Fibroblast of villous mesenchyme (primary cell): ENCODE measurements at regions not wholly inside any gene's neighbourhood (a gene's known extent, or its start where the extent isn't known, plus 50 kb on each side); places are given as distances from the start of the nearest gene placed in this dataset.

ENCODE experiments used
- DNase-seq: peaks from one replicate; pipeline ENCODE4 v3.0.0-alpha.2; 2010; ENCODE audit warnings: low read depth
- H3K4me3 ChIP-seq: 2 replicates; pipeline ENCODE4 v1.5.1; 2011; ENCODE audit warnings: low read depth, mild to moderate bottlenecking, low read length
- TF ChIP-seq, protein P1 (sequence below): IDR thresholded peaks from 2 replicates; pipeline ENCODE4 v1.5.1; 2012; ENCODE audit warnings: low read depth, mild to moderate bottlenecking, low read length; ENCODE audit not compliant: insufficient read depth

DNA sequence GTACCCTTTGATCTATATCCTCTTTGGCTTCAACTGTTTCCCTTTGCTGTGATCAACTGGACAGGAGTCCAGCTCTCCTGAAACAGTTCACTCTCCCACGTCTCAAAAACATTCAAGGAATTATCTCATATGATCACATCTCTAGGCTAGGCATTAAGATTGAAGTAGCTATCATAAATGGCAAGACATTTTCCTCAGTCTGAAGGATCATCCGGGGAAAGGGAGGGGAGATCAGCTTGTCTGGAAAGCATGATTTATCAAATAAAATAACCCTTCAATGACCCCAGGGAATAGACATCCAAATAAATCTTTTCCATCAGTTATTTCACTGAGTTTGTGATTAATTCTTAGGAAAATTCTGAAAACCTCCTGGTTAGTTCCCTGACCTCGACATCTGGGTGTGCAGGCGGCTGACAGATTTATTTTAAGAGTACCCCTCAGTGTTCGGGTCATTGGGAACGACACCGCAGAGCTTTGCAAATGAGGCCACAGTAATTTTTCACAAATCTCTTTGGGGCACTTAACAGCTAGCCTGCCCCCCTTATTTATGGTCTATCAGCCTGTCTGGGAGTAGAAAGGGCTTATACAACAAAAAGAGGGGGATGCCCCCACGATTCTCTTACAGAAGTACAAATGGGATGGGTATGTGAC, 65.8 kb downstream of the NSMCE3 start:
- no peak for DNase-seq
- no peak overlapping the region for H3K4me3 ChIP-seq
- TF ChIP-seq, protein P1, sequence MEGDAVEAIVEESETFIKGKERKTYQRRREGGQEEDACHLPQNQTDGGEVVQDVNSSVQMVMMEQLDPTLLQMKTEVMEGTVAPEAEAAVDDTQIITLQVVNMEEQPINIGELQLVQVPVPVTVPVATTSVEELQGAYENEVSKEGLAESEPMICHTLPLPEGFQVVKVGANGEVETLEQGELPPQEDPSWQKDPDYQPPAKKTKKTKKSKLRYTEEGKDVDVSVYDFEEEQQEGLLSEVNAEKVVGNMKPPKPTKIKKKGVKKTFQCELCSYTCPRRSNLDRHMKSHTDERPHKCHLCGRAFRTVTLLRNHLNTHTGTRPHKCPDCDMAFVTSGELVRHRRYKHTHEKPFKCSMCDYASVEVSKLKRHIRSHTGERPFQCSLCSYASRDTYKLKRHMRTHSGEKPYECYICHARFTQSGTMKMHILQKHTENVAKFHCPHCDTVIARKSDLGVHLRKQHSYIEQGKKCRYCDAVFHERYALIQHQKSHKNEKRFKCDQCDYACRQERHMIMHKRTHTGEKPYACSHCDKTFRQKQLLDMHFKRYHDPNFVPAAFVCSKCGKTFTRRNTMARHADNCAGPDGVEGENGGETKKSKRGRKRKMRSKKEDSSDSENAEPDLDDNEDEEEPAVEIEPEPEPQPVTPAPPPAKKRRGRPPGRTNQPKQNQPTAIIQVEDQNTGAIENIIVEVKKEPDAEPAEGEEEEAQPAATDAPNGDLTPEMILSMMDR = no peak

DNA sequence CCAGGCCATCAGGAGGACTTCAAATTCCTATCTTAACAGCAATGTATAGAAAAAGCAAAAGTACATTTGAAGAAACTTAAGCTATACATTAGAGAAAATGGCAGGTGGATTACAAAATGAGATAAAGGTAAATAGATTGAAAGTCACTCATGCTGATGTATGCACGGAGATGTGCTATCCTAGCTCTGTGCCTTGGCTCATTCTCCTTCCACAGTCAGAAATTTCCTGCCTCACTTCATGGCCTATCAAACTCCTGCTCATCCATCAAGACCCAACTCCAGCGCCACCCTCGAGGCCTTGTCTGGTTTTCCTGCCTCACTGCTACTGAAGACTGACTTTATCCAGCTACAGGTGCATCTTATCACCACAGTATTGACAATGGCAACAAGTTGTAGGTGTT, 72.9 kb downstream of the NSMCE3 start:
- TF ChIP-seq, protein P1 = no peak
- no peak overlapping the region for H3K4me3 ChIP-seq
- DNase-seq = no peak

DNA sequence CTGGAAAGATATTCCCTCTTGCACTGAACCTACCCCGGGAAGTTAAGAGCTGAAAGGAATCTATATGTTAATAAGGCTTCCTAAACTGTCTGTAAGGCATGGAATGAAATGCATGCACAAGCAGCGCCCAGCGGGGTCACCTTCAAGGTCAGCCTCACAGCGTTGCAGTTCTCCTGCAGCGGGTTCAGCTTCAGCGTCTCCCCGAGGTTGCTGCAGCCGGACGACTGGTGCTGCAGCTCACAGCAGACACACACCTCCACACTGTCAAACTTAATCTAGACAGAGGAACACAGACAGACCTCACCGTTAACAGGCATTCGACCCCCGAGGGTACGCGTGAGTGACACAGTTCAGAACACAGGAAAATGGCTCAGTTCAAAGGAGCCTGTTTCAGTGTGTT, 73.3 kb downstream of the NSMCE3 start:
- TF ChIP-seq, protein P1 = no peak
- no peak for DNase-seq
- no peak overlapping the region for H3K4me3 ChIP-seq

DNA sequence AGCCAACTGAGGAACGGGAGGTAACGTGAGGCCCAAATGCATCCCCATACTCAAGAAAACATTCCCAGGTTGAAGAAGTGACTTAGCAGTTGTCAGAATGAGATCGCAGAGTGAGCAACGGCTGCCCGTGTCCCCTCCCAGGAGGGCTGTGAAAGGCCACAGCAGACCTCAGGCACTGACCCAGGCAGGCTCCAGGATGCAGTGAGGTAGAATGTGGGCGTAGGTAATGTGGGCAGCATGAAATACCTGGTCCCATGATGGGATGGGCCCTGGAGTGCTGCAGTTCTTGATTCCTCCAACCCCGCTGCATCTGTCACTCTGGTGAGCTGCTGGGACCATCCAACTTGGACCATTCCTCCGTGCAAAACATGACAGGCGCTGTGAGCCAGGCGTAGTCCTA, 74.8 kb downstream of the NSMCE3 start:
- H3K4me3 ChIP-seq = no peak overlapping the region
- TF ChIP-seq, protein P1 = no peak
- no peak for DNase-seq

DNA sequence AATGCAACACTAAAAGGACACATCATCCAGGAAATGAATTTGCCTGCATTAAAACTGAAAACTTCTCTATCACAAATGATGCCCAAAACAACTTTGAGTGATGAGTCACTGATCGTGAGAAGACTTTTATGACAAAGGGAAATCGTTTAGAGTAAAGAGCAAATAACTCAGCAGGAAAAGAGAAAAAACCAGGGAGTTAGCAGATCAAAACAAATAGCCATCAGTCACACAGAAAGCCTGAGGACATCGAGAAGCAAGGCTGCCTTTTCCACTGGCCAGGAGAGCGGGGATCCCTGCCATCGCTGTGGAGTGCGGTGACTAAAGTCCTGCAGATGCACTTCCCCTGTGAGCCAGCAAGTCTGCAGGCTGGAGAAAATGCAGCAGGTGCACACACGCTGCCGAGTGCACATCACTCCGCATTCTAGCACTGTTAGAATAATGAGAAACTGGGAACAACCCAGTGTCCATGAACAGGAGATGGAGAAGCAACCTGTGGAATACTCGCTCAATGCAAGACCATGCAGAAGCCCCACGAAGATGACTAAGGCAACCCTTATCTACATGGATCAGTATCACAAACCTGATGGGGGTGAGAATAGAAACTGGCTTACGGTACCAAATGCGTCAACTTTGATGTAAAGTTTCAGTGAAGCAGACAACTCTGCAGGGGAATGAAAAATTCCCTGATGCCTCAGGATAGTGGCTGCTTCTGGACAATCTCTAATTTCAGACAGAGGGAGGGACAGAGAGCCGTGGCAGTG, 86.4 kb downstream of the NSMCE3 start:
- peak; percentile 0 for DNase-seq
- no peak overlapping the region for H3K4me3 ChIP-seq
- TF ChIP-seq, protein P1 = no peak

DNA sequence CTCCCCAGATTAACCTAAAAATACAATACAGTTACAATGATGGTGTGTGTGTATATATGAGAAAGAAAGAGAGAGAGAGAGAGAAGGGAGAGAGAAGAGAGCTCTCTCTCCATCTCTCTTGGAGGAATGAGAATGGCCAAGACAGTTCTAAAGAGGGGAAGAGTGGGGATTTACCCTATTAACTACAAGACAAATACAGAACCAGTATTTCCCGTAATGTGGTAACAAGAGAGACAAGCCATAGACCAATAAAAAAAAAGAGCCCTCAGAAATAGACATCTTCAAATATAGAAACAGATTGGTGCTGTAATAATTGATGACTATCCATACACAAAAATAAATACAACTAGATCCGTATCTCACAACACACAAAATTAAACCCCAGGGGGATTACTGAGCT, 87.0 kb downstream of the NSMCE3 start:
- TF ChIP-seq, protein P1 = no peak
- no peak for DNase-seq

More for the DNA sequence above, 87.0 kb downstream of the NSMCE3 start:
- no peak overlapping the region for H3K4me3 ChIP-seq
